ENCODE measurements at regions not wholly inside any gene's neighbourhood (a gene's known extent, or its start where the extent isn't known, plus 50 kb on each side); places are given as distances from the start of the nearest gene placed in this dataset.

- DNase-seq (ENCODE audit: low read depth) = no peak
Observed at GRCh38 chr6:134866563-134866962, 83.3 kb downstream of the ALDH8A1 start.

GRCh38 chr6:134864558-134864957 is 85.3 kb downstream of the ALDH8A1 start:
- DNase-seq (ENCODE audit: low read depth) = no peak

- DNase-seq (ENCODE audit: low read depth) = no peak
Observed at GRCh38 chr6:134863763-134864510, 86.0 kb downstream of the ALDH8A1 start.

- no peak for DNase-seq (ENCODE audit: low read depth)
Observed at GRCh38 chr6:134854366-134854765, 95.5 kb downstream of the ALDH8A1 start.

GRCh38 chr6:134853111-134854055 is 96.5 kb downstream of the ALDH8A1 start:
- DNase-seq (ENCODE audit: low read depth) = no peak

- DNase-seq (ENCODE audit: low read depth) = no peak
Observed at GRCh38 chr6:134851548-134851947, 98.4 kb downstream of the ALDH8A1 start.

GRCh38 chr6:134850721-134851305 is 99.1 kb downstream of the ALDH8A1 start:
- no peak for DNase-seq (ENCODE audit: low read depth)

- no peak for DNase-seq (ENCODE audit: low read depth)
Observed at GRCh38 chr6:134849920-134850447, 99.9 kb downstream of the ALDH8A1 start.

- no peak for DNase-seq (ENCODE audit: low read depth)
Observed at GRCh38 chr6:134848076-134848475, 101.8 kb downstream of the ALDH8A1 start.

- no peak for DNase-seq (ENCODE audit: low read depth)
Observed at GRCh38 chr6:134846865-134847264, 103.0 kb downstream of the ALDH8A1 start.

- DNase-seq (ENCODE audit: low read depth) = no peak
Observed at GRCh38 chr6:134846031-134846430, 103.9 kb downstream of the ALDH8A1 start.

- no peak for DNase-seq (ENCODE audit: low read depth)
Observed at GRCh38 chr6:134844120-134844519, 105.8 kb downstream of the ALDH8A1 start.

- DNase-seq (ENCODE audit: low read depth) = no peak
Observed at GRCh38 chr6:134840086-134840867, 109.6 kb downstream of the ALDH8A1 start.

GRCh38 chr6:134835993-134836392 is 113.9 kb downstream of the ALDH8A1 start:
- no peak for DNase-seq (ENCODE audit: low read depth)

GRCh38 chr6:134830940-134831339 is 119.0 kb downstream of the ALDH8A1 start:
- DNase-seq (ENCODE audit: low read depth) = no peak

GRCh38 chr6:134830194-134830593 is 119.7 kb downstream of the ALDH8A1 start:
- no peak for DNase-seq (ENCODE audit: low read depth)

GRCh38 chr6:134828641-134829040 is 121.3 kb downstream of the ALDH8A1 start:
- DNase-seq (ENCODE audit: low read depth) = no peak

- DNase-seq (ENCODE audit: low read depth) = no peak
Observed at GRCh38 chr6:134826889-134827737, 122.8 kb downstream of the ALDH8A1 start.

- DNase-seq (ENCODE audit: low read depth) = no peak
Observed at GRCh38 chr6:134823710-134824034, 126.2 kb downstream of the ALDH8A1 start.

- DNase-seq (ENCODE audit: low read depth) = no peak
Observed at GRCh38 chr6:134822920-134823709, 126.8 kb downstream of the ALDH8A1 start.
